HFF-Myc (cell line): ENCODE measurements at regions not wholly inside any gene's neighbourhood (a gene's known extent, or its start where the extent isn't known, plus 50 kb on each side); places are given as distances from the start of the nearest gene placed in this dataset.

Experiments
- DNase-seq: peaks from one replicate; pipeline ENCODE4 v3.0.0-alpha.2; 2011; ENCODE audit warnings: low read depth; ENCODE audit errors: extremely low read depth
- H3K4me3 ChIP-seq: replicated peaks from 2 replicates; pipeline ENCODE4 v1.5.1; 2011; ENCODE audit warnings: low read depth, mild to moderate bottlenecking, control low read depth, low read length
- TF ChIP-seq, protein P1 (sequence below): IDR thresholded peaks from 2 replicates; pipeline ENCODE4 v1.5.1; 2012; ENCODE audit warnings: mild to moderate bottlenecking, low read depth, low read length, control low read depth; ENCODE audit errors: missing control alignments

DNA sequence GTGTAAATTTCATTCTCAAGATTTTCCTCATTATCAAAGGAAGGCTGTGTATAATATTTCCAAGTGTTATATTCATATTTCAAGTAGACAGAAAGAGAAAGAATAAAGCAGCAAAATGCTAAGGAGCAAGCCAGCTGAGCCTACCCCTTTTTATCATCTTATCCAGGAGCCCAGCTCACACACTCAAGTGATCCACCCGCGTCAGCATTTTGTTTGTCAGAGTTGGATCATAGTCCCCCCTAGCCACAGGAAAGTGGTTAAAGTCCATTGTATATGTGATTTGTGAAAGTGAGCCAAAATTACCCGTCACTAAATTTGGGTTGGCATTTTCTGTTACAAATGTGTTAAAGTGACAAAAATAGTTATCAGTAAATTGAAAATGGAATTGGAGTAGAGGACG is 289.3 kb upstream of the CTSO start:
- H3K4me3 ChIP-seq: no peak overlapping the region
- no peak for DNase-seq
- TF ChIP-seq, protein P1, sequence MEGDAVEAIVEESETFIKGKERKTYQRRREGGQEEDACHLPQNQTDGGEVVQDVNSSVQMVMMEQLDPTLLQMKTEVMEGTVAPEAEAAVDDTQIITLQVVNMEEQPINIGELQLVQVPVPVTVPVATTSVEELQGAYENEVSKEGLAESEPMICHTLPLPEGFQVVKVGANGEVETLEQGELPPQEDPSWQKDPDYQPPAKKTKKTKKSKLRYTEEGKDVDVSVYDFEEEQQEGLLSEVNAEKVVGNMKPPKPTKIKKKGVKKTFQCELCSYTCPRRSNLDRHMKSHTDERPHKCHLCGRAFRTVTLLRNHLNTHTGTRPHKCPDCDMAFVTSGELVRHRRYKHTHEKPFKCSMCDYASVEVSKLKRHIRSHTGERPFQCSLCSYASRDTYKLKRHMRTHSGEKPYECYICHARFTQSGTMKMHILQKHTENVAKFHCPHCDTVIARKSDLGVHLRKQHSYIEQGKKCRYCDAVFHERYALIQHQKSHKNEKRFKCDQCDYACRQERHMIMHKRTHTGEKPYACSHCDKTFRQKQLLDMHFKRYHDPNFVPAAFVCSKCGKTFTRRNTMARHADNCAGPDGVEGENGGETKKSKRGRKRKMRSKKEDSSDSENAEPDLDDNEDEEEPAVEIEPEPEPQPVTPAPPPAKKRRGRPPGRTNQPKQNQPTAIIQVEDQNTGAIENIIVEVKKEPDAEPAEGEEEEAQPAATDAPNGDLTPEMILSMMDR: no peak

DNA sequence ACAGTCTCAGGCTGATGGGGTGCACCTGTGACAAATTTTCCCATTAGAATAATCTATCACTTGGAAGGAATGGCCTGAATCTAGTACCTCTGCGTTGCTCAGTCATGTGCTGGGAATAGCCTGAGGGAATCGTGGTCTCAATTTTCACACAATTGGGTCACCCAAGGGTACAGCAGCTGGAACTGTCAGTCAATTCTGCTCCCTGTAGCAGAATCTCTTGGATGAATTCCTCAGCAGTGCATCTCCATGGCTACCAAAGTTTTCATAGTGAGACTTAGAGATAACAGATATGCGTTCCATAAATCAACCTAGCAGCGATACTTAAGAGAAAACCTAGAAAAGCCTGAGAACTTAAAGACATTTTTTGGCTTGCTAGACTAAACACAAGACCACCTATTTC is 288.7 kb upstream of the CTSO start:
- no peak for DNase-seq
- no peak overlapping the region for H3K4me3 ChIP-seq
- TF ChIP-seq, protein P1: no peak

DNA sequence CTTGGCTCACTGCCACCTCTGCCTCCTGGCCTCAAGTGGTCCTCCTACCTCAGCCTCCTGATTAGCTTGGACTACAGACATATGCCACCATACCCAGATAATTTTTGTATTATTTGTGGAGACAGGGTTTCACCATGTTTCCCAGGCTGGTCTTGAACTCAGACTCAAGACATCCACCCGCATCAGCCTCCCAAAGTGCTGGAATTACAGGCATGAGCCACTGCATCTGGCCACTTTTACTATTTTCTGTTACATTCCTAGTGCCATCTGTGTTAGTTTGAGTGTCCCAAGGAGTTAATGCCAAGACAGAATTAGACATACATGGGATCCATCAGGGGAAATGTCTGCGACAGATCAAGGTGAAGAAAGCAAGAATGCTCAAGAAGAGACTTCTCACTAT is 288.2 kb upstream of the CTSO start:
- no peak for DNase-seq
- TF ChIP-seq, protein P1: no peak
- H3K4me3 ChIP-seq: no peak overlapping the region

DNA sequence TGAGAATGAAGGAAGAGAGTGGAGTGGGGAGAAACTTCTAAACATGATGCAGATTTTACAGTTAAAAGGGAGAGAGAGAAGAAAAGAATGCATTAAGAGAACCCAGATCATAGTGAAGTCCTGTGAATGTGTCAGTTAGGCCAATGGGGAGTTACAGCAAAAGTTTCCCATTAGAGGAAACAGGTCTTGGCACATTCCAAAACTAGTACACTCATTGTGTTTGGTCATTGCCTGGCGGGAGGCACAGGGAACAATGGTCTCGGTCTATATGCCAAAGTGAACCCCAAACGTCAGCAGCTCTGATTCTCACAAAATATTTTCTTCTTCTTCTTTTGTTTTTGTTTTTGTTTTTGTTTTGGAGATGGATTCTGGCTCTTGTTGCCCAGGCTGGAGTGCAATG is 284.5 kb upstream of the CTSO start:
- H3K4me3 ChIP-seq: no peak overlapping the region
- TF ChIP-seq, protein P1: no peak
- DNase-seq: no peak

DNA sequence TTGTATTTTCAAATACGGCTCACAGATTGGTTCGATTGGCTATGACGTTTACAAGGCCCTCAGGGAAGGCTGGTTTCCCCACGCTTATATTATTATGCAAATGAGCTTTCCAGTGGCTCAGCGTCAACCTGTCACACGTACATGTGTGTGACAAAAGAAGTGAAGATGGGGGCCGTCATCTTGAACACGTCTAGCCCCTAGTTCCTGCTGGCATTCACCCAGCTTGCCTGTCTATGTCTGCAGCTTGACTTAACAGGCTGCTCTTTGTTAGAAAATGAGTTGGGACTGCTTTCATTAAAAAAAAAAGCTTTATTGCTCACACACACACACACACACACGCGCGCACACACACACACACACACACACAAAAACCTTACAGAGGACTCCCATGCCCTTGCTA is 283.6 kb upstream of the CTSO start:
- TF ChIP-seq, protein P1: no peak
- DNase-seq: no peak
- no peak overlapping the region for H3K4me3 ChIP-seq

DNA sequence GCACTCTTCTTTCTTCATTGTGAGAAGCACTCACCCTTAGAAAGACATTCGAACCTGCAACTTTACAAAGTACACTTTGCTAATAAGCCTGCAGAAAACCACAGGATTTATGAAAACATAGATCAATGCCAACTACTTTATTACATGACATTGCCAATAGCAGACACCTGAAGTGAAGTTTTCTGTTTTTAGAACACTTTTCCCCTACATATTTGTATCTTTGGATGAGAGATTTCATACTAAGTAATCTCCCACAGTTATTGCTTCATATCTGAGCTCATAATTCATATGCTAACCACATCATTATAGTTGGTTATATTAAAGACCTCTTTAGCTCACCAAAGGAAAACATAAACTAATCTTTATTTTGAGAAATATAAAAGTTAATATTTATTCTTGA is 276.5 kb upstream of the CTSO start:
- no peak overlapping the region for H3K4me3 ChIP-seq
- DNase-seq: no peak
- TF ChIP-seq, protein P1: no peak

DNA sequence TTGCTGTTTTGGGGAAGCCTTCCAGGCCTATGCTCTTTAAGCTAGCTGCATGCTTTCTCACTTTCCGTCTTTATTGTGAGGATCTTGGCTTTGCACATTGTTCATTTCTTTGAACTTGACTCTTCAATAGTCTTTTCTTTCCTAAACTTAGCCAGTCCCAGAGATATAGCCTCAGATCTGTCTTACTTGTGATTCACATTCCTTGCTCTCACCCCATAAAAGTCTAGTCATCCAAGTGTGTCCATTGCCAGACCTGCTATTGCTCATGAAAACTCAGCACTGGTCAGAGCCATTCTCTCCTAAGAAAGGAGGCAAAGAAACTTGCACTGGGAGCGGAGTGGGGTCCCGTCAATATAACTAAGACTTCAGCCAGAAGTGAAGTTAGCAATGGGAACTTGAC is 275.0 kb upstream of the CTSO start:
- TF ChIP-seq, protein P1: no peak
- no peak for DNase-seq
- H3K4me3 ChIP-seq: no peak overlapping the region
